NCI-H2171 (cell line): ENCODE measurements at regions not wholly inside any gene's neighbourhood (a gene's known extent, or its start where the extent isn't known, plus 50 kb on each side); places are given as distances from the start of the nearest gene placed in this dataset.
A peak's percentile ranks its signal among the peaks of the same experiment; 100 is the strongest.
"Not testable (repeated sequence)": the region's sequence is repeated elsewhere in the genome, so short reads cannot be mapped to it uniquely, and the experiment has no call there.

ENCODE experiments used
- DNase-seq: peaks from one replicate; lab custom pipeline; 2025; lab: John Stamatoyannopoulos, UW

DNA sequence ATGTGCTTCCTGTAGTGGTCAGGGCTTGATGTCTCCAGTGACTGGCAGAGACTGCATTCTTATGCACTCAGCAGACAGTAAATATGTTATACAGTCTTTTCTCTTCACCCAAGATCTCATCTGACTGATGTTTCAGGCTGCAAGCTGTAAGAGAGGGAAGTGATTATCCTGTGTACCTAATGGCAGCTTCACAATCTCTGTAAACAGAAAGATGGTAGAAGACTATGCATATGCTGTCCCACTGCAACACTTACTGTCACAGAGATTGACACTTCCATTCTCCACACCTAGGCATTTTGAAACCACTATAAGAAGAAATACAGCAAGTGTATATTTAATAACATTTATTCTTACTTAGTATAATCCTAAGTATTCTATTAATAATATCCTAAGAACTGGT lies 97.6 kb upstream of the ANXA1 start:
- no peak for DNase-seq

DNA sequence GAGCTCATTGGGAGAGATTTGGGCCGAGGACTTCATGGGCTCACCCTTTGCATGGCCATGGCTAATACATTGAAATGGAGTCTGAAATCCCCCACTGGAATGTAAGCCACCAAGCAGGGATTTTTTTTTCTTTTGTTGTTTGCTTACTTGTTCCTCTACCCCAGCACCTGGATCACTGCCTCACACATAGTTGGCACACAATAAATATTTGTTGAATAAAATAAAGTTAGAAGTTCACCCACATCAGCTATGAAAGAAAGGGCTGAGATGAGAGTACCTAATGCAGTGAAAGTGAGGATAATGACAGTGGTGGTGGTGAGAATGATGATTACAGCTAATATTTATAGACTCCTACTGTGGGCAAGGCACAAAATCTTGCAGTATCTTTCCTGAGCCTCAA lies 98.1 kb upstream of the ANXA1 start:
- DNase-seq = no peak

DNA sequence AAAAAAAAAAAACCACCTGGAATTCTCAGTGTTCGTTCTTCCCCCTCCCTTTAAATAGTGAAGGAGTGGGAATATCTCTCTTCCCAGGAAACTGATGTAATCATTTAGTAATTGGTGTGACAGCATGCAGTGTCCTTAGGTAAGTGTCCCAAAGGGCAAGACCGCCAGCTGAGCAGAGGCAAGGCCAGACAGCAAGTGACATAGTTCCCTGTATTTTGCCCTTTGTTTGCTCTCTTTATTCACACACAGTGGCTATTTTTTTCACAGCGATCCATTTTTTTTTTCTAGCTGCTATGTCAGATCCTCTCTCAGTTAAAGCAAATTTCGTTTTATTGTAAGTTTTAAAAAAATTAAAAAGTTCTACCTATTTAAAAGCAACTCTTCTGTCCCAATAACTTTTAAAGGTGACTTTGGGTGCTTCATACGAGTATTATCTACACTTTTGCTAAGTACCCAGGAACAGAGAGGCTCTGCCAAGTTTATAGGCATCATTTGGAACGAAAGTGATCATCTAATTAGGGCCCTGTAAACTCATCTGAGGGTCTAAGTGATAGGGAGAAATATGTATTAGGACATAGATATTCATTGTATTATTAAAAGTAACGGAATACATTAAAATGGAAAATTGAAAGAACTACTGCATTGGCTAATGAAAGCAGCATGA lies 98.2 kb upstream of the ALDH1A1 start:
- DNase-seq = no peak

- no peak for DNase-seq
Observed at GRCh38 chr9:73050065-73050816, 97.4 kb upstream of the ALDH1A1 start.

- DNase-seq = no peak
Observed at GRCh38 chr9:73049280-73049679, 96.4 kb upstream of the ALDH1A1 start.

DNA sequence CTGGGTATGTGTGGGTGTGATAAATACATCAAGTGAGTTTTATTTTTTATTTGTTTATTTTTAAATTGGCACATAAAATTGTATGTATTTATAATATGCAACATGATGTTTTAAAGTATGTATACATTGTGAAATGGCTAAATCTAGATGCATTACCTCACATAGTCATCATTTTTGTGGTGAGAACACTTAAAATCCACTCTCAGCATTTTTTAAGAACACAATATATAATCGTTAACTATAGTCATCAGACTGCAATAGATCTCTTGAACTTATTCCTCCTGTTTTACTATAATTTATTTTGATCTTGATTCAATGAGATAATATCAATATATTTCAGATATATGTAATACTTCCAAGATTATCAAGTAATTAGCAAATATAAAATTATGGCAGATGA lies 93.9 kb upstream of the ALDH1A1 start:
- DNase-seq = no peak

GRCh38 chr9:73044776-73045175 lies 91.9 kb upstream of the ALDH1A1 start:
- DNase-seq = not testable (repeated sequence)

DNA sequence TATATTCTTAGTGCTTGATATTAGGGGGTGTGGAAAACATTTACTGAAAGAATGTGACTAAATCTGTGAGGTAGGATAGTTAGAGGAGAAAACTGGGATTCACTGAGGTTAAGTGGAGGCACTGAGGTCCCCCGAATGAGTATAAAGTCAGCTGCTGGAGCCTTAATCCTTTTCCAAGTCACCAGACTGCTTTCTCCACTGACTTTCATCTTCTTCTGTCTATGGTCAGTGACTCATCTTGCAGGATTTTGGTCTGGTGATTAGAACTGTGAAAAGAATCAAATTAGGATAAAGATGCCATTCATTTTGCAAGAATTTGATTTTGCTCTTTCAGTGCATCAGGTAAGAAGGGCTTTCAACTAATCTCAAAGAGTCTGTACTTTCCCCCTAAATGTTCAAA lies 89.3 kb upstream of the ALDH1A1 start:
- no peak for DNase-seq

- no peak for DNase-seq
Observed at GRCh38 chr9:73039271-73040263, 86.7 kb upstream of the ALDH1A1 start.

- DNase-seq = no peak
Observed at GRCh38 chr9:73038613-73039012, 85.8 kb upstream of the ALDH1A1 start.

- no peak for DNase-seq
Observed at GRCh38 chr9:73038089-73038509, 85.2 kb upstream of the ALDH1A1 start.

DNA sequence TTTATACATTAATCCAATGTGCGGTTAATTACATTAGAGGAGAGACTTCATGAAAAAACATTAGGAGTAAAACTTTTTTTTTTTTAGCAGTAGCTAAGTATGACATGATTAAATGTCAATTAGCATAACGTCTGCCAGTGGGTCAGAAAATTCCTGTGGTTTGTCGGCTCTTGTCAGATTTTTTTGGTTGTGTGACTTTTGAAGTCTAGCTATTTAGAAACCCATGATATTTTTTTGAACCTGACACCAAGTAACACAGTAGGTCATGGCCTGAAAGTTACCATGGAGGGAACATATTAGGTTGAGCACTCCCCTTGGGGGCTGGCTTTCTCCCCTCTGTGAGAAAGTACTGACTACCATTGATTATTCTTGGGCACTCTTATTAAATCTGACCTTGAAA lies 84.8 kb upstream of the ALDH1A1 start:
- no peak for DNase-seq

DNA sequence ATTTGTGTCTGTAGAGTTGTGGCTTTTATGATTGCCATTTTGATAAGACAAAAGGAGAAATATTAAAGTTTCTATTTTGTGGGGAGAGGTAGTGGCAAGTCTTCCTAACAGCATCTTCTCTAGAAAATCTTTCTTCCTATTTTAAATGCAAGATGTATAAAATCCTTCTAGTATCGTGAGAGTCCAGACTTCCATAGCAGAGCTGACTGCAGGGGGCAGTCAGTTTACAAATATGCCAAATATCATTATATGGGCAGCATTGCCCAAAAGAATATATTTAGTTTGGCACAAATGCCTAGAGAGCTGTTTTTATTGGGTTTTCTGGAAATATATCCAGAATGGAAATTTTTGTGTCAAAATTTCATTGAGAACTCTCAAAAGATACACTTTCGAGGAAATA lies 82.1 kb upstream of the ALDH1A1 start:
- DNase-seq = no peak

DNA sequence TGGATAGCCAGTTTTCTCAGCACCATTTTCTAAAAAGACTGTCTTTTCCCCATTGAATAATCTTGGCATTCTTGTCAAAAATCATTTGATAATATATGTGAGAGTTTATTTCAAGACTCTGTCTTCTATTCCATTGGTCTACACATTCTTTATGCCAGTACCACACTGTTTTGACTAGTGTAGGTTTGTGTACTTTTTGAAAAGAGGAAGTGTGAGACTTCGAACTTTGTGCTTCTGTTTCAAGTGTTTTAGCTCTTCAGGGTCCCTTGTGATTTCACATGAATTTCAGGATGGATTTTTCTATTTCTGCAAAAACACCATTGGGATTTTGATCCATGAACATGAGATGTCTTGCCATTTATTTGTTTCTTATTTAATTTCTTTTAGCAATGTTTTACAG lies 78.5 kb upstream of the ALDH1A1 start:
- no peak for DNase-seq

DNA sequence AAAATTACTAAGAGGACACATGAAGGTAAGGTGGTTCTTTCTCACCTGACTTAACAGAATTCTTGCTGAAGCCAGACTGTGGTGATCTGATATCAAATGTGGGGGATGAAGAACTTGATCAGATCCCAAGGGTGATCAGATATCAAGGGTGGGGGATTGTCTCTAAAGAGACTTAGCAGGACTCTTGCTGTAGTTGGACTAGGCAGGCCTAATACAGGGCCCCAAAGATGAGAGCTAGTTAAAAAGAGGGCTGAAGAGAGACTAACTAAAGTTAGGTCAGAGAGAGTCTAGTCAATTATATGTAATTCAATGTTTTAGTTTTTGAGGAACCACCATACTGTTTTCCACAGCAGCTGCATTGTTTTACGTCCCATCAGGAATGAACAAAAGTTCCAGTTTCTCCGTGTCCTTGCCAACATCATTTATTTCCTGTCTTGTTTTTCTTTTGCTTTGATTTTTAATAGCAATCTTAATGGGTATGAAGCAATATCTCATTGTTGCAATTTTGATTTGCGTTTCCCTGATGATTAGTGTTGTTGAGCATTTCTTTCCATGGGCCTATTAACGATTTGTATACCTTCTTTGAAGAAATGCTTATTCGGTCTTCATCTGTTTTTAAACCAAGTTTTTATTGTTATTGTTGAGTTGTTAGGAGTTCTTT lies 77.6 kb upstream of the ALDH1A1 start:
- DNase-seq = no peak

DNA sequence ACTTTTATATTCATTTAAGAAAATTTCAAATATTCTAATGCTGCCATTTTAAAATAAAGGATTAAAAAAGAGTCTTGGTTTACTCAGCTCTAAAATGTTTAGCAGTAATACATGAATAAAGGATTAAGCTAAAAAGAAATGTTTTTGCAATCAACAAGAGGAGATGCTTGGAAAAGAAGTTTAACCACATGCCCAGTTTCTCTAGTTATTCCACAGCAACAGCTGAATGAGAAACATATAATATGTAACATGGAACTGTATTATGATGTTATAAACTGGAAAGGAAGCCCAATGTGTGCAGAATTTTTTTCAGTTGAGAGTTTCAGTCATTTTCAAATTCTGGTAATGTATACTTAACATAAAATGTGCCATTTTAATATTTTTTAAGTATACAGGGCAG lies 76.5 kb upstream of the ALDH1A1 start:
- no peak for DNase-seq

DNA sequence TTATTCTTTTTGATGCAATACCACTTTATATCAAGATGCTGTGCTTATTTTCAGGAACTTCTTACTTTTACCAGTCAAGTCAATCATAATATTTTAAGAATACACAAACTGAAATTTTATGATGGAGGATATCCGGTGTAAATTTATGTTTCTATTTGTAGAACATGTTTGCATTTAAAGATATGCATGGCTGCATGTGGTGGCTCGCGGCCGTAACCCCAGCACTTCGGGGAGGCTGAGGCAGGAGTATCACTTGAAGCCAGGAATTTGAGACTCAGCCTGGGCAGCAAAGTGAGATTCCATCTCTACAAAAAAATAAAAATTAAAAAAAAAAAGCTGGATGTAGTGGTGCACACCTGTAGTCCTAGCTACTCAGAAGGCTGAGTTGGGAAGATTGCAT lies 73.5 kb upstream of the ALDH1A1 start:
- no peak for DNase-seq

DNA sequence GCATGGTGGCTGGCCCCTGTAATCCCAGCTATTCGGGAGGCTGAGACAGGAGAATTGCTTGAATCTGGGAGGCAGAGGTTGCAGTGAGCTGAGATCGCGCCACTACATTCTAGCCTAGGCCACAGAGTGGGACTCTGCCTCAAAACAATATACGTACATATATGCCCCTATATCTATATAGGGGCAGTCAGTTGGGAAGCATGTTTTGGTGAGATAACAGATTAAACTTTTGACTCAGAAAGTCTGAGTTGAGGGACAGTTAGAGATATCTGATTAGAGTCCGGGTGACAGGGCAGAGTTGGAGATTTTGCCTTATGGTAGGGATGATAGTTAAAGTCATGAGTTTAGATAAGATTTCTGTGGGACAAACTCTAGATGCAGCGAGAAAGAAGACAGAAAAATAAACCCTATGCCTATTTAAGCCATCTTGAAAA lies 71.8 kb upstream of the ALDH1A1 start:
- DNase-seq = no peak

DNA sequence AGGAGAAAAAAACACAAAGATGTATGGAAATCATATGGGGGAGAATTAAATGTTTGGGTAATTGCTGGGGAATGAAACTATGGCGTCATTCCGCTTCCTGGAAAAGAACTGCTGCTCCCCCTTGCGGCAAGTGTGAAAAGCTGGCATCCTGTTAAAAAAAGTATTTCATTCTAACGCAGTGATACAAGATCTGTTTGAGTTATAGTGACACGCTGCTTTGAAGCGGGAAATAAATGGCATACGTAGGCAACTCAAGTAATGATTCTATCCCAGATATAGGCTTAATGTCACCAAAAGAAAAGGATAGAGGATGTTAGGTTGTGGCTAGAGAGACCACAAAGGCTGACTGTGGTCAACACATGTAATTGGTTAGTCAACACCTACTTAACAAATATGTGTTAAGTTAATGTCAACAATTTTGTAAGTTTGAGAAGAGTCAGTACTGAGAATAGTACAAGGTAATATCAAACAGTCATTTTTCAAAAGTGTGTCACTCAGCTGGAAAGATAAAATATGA lies 70.2 kb upstream of the ALDH1A1 start:
- peak; percentile 14 for DNase-seq

DNA sequence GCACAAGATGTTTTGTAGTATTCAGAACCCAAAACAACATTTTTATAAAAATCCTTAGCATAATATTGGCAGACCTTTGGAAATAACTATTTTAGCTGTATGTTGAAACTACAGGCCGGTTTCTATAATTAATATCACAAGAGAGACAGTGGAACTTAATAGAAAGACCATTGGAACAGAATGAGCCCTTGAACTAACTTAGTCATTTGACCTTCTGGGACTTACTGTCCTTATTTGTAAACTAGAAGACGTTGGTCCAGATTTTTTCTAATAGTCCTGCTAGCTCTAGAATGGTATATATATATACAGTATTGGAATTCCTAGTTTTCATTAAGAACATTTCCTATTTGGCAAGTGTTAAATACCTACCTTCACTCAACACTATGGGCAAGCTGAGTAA lies 69.5 kb upstream of the ALDH1A1 start:
- no peak for DNase-seq

- no peak for DNase-seq
Observed at GRCh38 chr9:73020877-73021276, 68.0 kb upstream of the ALDH1A1 start.

DNA sequence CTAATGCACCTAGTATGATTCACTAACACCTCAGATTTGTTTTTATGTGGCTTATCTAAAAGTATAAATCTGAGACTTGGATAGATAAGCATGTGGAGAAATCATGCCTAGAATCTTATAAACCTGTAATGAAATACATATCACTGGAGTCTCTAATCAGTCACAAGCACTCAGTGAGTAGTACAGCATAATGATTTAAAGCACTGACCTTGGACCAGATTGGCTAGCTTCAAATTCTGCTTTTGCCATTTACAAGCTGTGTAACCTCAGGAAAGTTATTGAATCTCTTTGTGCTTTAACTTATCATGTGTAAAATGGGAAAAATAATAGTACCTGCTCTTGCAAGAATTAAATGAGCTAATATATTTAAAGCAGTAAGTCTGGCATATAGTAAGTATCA lies 61.2 kb upstream of the ALDH1A1 start:
- DNase-seq = no peak
